ENCODE measurements at regions not wholly inside any gene's neighbourhood (a gene's known extent, or its start where the extent isn't known, plus 50 kb on each side); places are given as distances from the start of the nearest gene placed in this dataset.

GRCh38 chr4:20592013-20592412, 108.2 kb upstream of the PACRGL start:
- H3K9me3 Mint-ChIP-seq: no peaks in the 10 kb centered on the region
- no peak for DNase-seq (ENCODE audit: low read depth, low spot score)
- H3K36me3 Mint-ChIP-seq (ENCODE audit: low read depth): no peaks in the 10 kb centered on the region
- H3K27ac Mint-ChIP-seq (ENCODE audit: unreplicated experiment): no peak overlapping the region
- H3K27me3 Mint-ChIP-seq (ENCODE audit: low read depth): no peaks in the 10 kb centered on the region
- no peak for TF ChIP-seq CTCF (conservative IDR thresholded peaks at IDR 0.05)
- no peak overlapping the region for H3K4me3 Mint-ChIP-seq
- peaks cover 7% of the 10 kb centered on the region for H3K4me1 Mint-ChIP-seq

- TF ChIP-seq CTCF (conservative IDR thresholded peaks at IDR 0.05): no peak
- H3K9me3 Mint-ChIP-seq: no peaks in the 10 kb centered on the region
- H3K4me3 Mint-ChIP-seq: no peak overlapping the region
- H3K27ac Mint-ChIP-seq (ENCODE audit: unreplicated experiment): no peak overlapping the region
- DNase-seq (ENCODE audit: low read depth, low spot score): no peak
- H3K27me3 Mint-ChIP-seq (ENCODE audit: low read depth): no peaks in the 10 kb centered on the region
- H3K4me1 Mint-ChIP-seq: peaks cover 7% of the 10 kb centered on the region
- H3K36me3 Mint-ChIP-seq (ENCODE audit: low read depth): no peaks in the 10 kb centered on the region
Observed at GRCh38 chr4:20592663-20593062, 107.6 kb upstream of the PACRGL start.

- TF ChIP-seq CTCF (conservative IDR thresholded peaks at IDR 0.05): no peak
- Mint-ChIP-seq H3K4me1 (no peaks in the 10 kb centered on the region), H3K27ac (ENCODE audit: unreplicated experiment) (peak overlapping the region; percentile 6), H3K27me3 (ENCODE audit: low read depth) (no peaks in the 10 kb centered on the region), H3K9me3 (no peaks in the 10 kb centered on the region), H3K36me3 (ENCODE audit: low read depth) (peaks cover 14% of the 10 kb centered on the region), H3K4me3 (no peak overlapping the region)
- no peak for DNase-seq (ENCODE audit: low read depth, low spot score)
Observed at GRCh38 chr4:20598626-20599025, 101.6 kb upstream of the PACRGL start.

- no peak overlapping the region for H3K27ac Mint-ChIP-seq (ENCODE audit: unreplicated experiment)
- H3K9me3 Mint-ChIP-seq: no peaks in the 10 kb centered on the region
- no peak for DNase-seq (ENCODE audit: low read depth, low spot score)
- no peaks in the 10 kb centered on the region for H3K4me1 Mint-ChIP-seq
- no peak for TF ChIP-seq CTCF (conservative IDR thresholded peaks at IDR 0.05)
- peaks cover 5% of the 10 kb centered on the region for H3K36me3 Mint-ChIP-seq (ENCODE audit: low read depth)
- H3K4me3 Mint-ChIP-seq: no peak overlapping the region
- H3K27me3 Mint-ChIP-seq (ENCODE audit: low read depth): no peaks in the 10 kb centered on the region
Observed at GRCh38 chr4:20603671-20604313, 96.5 kb upstream of the PACRGL start.

GRCh38 chr4:20612313-20612712, 87.9 kb upstream of the PACRGL start:
- TF ChIP-seq CTCF (conservative IDR thresholded peaks at IDR 0.05): no peak
- H3K27me3 Mint-ChIP-seq (ENCODE audit: low read depth): no peaks in the 10 kb centered on the region
- no peaks in the 10 kb centered on the region for H3K9me3 Mint-ChIP-seq
- H3K27ac Mint-ChIP-seq (ENCODE audit: unreplicated experiment): no peak overlapping the region
- H3K4me3 Mint-ChIP-seq: no peak overlapping the region
- no peak for DNase-seq (ENCODE audit: low read depth, low spot score)
- peaks cover 8% of the 10 kb centered on the region for H3K36me3 Mint-ChIP-seq (ENCODE audit: low read depth)
- H3K4me1 Mint-ChIP-seq: peaks cover 1% of the 10 kb centered on the region

Data from neural crest cell (in vitro differentiated cells).